GM19438 (cell line): ENCODE measurements at regions not wholly inside any gene's neighbourhood (a gene's known extent, or its start where the extent isn't known, plus 50 kb on each side); places are given as distances from the start of the nearest gene placed in this dataset.
"Not testable (repeated sequence)": the region's sequence is repeated elsewhere in the genome, so short reads cannot be mapped to it uniquely, and the experiment has no call there.

Source experiments
- ATAC-seq: cut with Tn5 transposase; IDR thresholded peaks from one replicate; pipeline ENCODE4 v1.9.1; 2021; ENCODE audit warnings: low read depth; ENCODE audit not compliant: unreplicated experiment

DNA sequence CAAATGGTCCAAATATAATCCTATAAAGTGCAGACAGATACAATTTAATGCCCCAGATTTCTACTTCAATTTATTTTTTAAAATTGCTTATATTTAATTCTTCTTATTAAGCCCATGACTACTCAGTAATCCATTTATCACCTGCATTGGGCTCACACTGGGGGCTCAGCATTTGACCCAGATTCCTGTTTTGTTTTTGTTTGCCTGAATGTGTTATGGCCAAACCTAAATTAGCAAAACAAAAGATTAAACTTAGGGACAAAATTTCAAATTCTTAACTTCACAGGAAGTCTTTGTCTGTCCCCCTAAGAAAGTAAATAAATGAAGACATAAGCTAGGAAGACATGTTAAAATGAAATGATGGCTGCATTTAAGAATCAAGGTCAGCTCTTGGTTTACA is 322.3 kb downstream of the RMST start:
- ATAC-seq: no peak

GRCh38 chr12:97790281-97790680 is 327.7 kb downstream of the RMST start:
- ATAC-seq: no peak

- ATAC-seq: no peak
Observed at GRCh38 chr12:97797473-97797872, 334.9 kb downstream of the RMST start.

GRCh38 chr12:97800561-97800960 is 338.0 kb downstream of the RMST start:
- ATAC-seq: no peak

- ATAC-seq: no peak
Observed at GRCh38 chr12:97801471-97802059, 339.0 kb downstream of the RMST start.

- ATAC-seq: no peak
Observed at GRCh38 chr12:97805146-97805545, 342.5 kb downstream of the RMST start.

- ATAC-seq: no peak
Observed at GRCh38 chr12:97813301-97813700, 350.7 kb downstream of the RMST start.

GRCh38 chr12:97821806-97822205 is 359.2 kb downstream of the RMST start:
- ATAC-seq: no peak

DNA sequence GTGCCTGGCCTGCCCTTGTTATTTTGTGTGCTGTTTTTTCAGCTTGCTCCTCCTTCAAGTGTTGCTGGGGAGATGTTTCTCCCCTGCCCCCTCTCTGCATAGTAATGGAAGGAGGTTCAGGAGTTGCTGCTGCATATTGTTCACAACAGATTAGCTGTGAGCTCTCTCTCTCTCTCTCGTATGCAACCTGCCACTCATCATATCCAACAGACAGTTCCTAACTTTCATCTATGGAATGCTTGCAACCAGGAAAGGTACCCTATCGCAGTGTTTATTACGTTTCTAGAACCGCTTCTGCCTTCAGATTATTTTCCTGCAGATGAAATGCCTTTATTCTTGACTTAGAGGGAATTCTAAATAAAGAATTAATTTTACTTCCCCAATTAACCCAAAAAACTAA is 372.9 kb downstream of the RMST start:
- ATAC-seq: no peak

DNA sequence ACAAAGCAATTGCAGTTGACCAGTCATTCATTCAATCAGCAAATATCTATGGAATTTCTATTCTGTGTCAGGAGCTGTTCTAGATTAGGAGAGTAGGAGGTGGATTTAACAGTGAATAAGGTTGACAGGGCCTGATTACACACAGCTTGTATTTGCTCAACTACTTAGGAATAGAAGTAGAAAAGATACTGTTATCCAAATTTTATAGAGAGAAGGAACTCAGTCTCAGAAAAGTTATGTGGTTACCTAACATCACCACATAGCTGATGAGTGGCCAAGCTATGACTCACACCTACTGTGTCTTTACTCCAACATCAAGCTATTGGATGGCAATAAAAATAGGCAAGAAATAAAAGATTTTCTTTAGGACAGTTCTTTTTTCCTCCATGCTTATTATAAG is 374.8 kb downstream of the RMST start:
- no peak for ATAC-seq

DNA sequence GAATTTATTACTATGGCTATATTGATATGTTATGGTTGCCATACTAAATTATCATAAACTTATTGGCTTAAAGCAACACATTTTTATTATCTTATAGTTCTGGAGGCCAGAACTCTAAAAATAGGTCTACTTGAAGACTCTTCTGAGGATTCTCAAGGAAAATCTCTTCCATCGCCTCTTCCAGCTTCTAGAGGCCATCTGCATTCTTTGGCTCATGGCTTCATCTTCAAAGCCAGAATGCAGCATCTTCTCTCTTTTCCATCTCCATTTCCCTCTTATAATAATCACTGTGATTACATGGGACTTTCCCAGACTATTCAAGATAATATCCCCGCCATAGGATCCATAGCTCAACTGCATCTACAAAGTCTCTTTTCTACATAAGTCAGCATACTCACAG is 385.4 kb downstream of the RMST start:
- no peak for ATAC-seq

- no peak for ATAC-seq
Observed at GRCh38 chr12:97854477-97854876, 391.9 kb downstream of the RMST start.

- ATAC-seq: no peak
Observed at GRCh38 chr12:97862072-97862471, 399.5 kb downstream of the RMST start.

GRCh38 chr12:97875064-97875463 is 412.5 kb downstream of the RMST start:
- ATAC-seq: no peak

DNA sequence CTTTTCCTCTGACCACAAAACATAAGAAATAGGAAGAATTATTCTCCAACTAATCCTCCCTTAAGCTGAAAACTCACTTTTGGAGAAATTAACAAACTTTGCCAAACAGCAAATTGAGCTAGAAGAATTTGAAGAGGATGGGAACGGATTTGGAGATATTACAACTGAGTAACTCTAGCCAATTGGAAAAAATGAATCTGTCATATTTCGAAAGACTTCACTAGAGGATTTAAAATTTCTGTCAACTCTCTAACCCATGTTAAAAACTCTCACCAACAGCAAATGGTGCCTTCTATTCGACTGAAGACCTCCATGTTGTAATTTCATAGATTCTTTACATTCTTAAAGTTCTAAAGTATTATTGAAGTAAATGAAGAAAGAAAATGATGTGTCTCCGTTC is 414.2 kb downstream of the RMST start:
- ATAC-seq: no peak

DNA sequence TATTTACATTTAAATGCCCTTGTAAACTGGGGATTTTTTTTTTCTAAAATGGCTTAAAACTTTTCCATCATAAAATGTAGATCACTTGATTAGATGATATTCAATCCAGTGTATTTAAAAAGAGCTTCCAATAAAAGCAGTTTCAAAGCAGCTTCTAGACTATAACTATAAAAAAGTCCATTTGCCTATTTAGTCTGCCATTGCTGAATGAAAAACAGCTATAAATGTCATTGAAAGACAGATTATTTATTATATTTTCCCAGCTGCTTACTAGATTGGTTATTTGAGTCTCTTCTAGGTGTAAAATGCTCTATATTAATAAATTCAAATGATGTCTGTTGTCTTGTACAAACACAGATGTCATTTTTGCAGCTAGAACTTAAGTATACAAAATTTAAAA is 414.8 kb downstream of the RMST start:
- ATAC-seq: no peak

DNA sequence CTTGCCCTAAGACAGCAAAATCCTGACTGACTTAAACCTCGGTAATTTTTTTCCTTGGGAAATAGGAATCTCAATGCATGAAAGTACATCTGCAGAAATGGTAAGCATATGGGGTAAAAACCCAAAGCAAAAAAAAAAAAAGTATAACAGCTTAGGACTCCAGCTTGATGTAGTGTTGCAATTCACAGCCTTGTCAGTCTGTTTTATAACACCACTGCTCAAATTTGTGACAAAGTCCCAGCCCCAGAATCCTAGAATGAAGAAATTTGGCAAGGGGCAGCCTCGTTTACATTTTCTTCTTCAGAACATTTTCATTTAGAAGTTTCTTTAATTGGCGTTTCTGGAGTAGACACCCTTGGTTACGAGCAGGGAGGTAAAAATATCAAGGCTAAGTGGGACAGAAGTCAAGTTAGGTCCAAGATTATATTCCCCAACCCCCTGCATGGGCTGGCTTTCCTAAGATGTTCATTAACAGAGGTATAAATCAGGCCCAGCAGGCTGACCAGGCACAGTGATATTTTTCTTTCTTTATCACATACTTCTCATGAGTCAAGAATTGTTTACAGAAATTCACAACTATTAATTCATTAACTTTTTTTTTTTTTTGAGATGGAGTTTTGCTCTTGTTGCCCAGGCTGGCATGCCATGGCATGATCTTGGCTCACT is 424.0 kb downstream of the RMST start:
- ATAC-seq: no peak

DNA sequence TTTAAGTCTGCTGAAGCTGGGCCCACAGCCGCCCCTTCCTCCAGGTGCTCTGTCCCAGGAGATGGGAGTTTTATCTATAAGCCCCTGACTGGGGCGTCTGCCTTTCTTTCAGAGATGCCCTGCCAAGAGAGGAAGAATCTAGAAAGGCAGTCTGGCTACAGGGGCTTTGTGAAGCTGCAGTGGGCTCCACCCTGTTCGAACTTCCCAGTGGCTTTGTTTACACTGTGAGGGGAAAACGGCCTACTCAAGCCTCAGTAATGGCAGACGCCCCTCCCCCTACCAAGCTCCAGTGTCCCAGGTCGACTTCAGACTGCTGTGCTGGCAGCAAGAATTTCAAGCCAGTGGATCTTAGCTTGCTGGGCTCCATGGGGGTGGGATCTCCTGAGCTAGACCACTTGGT is 435.3 kb downstream of the RMST start:
- not testable (repeated sequence) for ATAC-seq

DNA sequence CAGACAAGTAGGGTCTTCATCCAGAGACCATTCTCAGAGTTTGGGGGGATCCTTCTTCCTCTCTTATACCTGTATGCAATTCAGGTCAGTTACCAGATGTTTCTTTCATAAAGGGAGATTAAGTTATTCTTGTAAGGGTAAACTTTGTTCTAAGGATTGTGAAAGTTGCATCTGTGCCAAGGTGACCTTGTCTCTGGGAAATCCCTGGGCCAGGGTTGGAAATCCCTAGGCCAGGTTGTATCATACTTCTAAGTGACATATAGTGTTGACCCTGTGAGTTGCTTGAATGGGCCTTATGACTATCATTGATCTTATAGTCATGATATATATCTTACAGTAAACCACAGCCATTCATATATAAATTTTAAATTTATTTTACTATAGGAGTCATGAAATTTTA is 436.9 kb downstream of the RMST start:
- no peak for ATAC-seq

- no peak for ATAC-seq
Observed at GRCh38 chr12:97899956-97900355, 437.4 kb downstream of the RMST start.

GRCh38 chr12:97903356-97903755 is 440.8 kb downstream of the RMST start:
- ATAC-seq: no peak

DNA sequence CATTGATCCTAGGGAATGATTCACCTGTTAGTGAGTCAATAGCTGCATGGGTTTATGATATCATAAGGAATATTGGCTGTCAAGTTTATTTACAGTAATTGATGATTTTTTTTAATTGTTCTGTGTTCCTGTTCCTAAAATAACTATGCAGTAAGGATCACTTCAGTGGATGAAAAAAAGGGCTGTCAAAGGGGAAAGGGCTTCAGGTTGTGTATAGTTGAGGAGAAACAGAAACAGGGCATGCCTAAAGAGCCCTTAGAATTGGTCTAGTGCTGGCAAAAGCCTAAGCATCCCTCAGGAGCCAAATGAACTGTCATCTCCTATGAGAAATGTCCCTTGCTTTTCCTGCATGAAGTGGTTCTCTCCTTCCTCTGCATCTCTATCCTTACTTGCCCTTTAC is 444.9 kb downstream of the RMST start:
- ATAC-seq: no peak

DNA sequence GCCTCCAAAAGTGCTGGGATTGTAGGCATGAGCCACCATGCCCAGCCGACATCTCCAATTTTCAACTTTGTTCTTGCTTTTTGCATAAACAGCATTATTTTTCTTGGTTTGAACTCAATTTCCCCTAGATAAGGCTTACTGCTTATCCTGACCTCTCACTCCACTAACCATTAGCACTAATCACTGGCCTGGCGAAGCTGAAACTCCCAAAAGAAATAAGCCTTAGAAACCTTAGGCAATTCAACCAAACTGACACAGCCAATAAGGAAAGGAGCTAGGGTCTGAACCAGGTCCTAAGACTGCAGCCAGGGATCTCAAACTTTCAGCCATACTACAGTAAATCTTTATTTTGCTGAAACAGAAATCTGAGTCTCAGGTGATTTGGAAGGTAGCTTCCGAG is 448.0 kb downstream of the RMST start:
- no peak for ATAC-seq
